AG20443 (cell line): ENCODE measurements at regions not wholly inside any gene's neighbourhood (a gene's known extent, or its start where the extent isn't known, plus 50 kb on each side); places are given as distances from the start of the nearest gene placed in this dataset.
"Not testable (repeated sequence)": the region's sequence is repeated elsewhere in the genome, so short reads cannot be mapped to it uniquely, and the experiment has no call there.

ENCODE experiments used
- DNase-seq: peaks from one replicate; pipeline ENCODE4 v3.0.0; 2012; ENCODE audit warnings: low spot score, mixed read lengths

DNA sequence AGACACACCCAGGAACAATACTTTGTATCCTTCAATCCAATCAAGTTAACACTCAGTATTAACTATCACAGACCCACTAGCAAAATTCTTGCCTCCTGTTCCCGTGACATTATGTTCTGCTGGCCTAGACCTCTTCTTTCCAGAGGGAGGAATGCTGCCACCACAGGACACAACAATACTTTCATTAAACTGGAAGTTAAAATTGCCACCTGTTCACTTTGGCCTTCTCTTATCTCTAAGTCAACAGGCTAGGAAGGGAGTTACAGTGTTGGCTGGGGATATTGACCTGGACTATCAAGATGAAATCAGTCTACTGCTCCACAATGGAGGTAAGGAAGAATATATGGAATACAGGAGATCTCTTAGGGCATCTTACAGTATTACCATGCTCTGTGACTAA lies 1000.4 kb upstream of the GBE1 start:
- no peak for DNase-seq

- DNase-seq, result no peak
These were observed 984.1 kb upstream of the GBE1 start for GRCh38 chr3:82745544-82745943.

DNA sequence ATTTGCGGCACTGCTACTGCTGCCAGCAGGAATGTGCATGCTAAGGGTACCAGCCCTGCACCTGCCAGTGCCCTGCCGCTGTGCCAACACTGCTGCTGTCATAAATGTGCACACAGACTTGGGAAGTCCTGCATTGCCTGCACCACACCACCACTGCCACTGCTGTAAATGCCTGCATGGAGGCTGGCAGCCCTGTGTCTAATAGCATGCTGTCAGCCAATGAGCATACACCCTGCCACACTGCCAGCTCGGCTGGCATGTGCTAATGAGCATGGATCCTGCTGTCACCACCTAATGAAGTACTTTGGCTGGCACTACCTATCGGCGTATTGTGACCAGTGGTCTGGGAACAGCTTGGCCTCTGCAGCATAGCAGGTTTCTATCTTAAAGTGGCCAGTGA lies 981.8 kb upstream of the GBE1 start:
- no peak for DNase-seq

GRCh38 chr3:82741346-82741745 lies 979.9 kb upstream of the GBE1 start:
- DNase-seq, result no peak

DNA sequence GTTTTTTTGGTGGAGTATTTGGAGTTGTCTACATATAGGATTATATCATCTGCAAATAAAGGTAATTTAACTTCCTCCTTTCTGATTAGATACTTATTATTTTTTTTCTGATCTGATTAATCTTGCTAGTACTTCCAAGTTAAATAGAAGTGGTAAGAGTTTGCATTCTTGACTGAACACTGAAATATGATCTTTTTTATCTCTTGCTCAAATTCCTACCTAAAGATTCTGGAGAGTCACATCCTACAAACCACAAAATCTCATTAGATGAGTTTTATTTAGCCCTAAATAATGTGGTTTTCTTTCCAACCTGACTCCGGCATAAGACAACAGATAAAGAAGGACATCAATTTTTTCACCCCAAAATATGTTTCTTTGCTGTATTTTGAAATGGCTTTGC lies 977.9 kb upstream of the GBE1 start:
- no peak for DNase-seq

DNA sequence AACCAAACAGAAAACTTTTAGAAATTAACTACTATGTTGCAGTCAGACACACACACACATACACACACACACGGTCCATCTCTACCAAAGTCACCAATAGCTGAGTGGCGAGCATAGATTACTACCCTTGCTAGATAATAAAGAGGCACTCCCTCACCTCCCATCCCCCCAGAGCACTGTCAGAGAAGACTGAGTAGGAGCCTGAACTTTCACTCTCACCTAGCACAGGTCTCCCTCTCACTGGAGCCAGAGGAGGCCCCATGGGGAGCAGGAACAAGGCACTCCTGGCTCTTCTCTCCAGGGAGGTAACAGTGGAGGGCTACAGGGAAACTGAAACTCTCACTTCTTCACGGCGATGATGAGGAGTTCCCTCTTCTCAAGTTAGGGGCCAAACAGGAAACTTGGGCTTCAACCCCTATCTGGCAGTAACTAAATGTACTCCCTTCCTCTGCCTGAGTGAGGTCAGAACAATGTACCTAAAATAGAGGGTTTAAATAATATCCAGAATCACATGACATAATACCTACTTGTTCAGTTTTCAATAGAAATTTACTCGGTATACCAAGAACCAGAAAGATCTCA lies 975.3 kb upstream of the GBE1 start:
- no peak for DNase-seq

DNA sequence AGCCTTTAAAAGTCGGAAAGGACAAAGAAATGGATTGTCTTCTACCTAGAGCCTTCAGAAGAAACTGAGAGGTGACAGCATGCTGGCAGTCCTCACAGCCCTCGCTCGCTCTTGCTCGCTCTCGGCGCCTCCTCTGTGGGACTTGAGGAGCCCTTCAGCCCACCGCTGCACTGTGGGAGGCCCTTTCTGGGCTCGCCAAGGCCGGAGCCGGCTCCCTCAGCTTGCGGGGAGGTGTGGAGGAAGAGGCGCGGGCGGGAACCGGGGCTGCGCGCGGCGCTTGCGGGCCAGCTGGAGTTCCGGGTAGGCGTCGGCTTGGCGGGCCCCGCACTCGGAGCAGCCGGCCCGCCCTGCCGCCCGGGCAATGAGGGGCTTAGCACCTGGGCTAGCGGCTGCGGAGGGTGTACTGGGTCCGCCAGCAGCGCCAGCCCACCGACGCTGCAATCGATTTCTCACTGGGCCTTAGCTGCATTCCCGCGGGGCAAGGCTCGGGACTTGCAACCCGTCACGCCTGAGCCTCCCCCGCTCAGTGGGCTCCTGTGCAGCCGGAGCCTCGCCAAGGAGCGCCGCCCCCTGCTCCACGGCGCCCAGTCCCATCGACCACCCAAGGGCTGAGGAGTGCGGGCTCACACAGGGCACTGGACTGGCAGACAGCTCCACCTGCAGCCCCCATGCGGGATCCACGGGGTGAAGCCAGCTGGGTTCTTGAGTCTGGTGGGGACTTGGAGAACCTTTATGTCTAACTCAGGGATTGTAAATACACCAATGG lies 953.8 kb upstream of the GBE1 start:
- DNase-seq, result no peak

DNA sequence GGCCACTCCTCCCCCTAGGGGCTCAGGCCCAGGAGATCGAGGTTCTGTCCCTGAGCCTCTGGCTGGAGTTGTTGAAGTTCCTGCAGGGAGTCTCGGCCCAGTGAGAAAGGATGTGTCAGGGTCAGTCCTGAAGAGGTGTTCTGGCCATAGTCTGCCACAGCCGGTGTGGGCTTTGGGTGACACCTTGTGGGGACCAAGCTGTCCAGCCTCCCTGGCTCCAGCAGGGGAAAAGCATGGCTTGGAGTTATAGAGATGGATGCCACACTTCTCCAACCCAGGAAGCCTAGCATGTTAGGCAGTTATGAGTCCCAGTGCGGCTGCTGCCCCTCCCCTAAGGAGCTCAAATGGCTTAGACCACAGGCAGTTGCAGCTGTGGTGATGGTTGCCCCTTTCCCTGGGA lies 945.6 kb upstream of the GBE1 start:
- DNase-seq, result no peak

GRCh38 chr3:82685761-82686160 lies 924.3 kb upstream of the GBE1 start:
- no peak for DNase-seq

DNA sequence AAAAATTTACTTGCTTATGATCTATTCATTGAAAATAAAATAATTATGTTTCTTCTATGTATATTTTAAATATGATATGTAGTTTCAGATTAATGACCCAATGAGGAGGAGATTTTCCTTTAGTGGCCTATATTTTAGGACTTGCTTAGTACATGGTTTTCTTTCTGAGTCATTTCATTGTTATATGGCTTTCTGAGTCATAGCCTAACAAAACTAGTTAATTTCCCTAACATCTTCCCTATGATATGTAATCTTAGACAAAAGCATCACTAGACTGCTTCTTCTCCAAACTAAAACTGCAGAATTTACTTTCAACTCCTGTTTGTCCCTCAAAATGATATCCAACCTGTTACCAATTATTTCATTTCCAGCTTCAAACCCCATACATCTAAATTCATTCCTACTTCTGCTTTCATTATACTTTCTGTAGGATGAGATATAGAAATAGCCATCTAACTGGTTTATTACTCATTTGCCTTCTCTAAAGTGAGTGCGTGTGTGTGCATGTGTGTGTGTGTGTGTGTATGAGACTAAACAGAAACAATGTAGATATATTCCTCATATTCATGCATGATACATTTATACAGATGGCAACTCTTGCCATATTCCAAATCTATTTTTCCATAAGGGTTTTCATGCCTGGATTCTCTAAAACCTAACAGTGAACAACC lies 915.0 kb upstream of the GBE1 start:
- no peak for DNase-seq

GRCh38 chr3:82672966-82673365 lies 911.5 kb upstream of the GBE1 start:
- no peak for DNase-seq

- no peak for DNase-seq
These were observed 910.0 kb upstream of the GBE1 start for GRCh38 chr3:82671466-82671865.

DNA sequence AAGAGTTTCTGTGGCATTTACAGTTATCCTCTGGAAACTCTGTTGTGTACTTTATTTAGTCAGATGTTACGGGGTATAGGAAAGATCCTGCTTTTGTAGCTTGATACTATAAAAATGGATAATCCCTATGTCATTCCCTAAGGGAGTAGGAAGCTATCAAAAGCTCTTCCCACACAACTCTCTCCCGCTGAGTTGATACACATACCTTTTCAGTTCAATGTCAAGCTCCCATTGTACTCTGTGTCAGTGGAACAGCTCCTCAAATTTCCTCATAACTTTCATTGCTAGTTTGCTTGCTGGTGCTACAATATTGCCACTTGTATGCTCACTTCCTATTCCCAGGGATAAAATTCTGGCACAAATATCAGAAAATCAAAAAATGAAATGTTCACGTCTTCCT lies 893.3 kb upstream of the GBE1 start:
- no peak for DNase-seq

DNA sequence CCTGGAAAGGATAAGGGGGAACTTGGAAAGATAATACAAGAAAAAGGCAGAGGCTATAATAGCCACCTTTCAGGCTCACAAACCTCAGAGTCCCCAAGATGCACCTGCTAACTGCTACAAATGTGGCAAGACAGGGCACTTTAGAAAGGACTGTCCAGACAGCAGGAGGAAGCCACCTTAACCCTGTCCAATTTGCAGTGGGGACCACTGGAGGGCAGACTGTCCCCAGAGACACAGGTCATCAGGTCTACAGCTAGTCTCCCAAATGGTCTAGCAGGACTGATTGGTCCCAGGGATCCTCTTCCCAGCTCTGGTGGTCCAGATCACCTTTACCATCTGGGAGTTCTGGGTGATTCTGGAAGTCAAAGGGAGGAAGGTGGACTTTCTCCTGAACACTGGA lies 882.5 kb upstream of the GBE1 start:
- no peak for DNase-seq

GRCh38 chr3:82641701-82642100 lies 880.3 kb upstream of the GBE1 start:
- no peak for DNase-seq

- no peak for DNase-seq
These were observed 878.8 kb upstream of the GBE1 start for GRCh38 chr3:82640254-82640653.

DNA sequence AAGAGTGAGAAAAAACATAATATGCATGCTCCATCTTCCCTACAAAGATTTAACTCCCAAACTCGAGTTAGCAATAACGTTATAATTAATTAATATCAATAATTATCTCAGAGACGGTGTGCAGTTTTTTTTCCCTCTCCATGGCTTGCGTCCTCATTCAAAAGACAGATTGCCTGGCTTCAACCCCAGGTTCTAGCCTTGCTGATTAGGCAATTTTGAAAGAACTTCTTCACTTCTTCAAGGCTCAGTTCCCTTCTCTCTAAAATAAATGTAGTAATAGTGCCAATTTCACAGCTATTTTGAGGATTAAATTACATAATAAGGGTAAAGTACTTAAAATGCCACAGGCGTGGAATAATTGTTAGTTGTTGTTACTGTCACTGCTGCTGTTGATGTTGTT lies 876.1 kb upstream of the GBE1 start:
- DNase-seq, result no peak

DNA sequence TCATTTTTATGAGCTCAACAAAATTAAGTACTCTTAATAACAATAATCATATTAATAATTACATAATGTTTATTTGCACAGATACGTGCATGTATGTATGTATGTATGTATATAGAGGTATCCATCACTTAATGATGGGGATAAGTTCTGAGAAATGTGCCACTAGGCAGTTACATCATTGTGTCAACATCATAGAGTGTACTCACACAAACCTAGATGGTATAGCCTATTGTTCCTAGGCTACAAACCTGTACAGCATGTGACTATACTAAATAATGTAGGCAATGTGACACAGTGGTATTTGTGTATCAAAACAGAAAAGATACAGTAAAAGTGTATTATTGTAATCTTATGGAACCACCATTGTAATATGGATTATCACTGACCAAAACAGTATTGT lies 874.7 kb upstream of the GBE1 start:
- no peak for DNase-seq

- no peak for DNase-seq
These were observed 871.9 kb upstream of the GBE1 start for GRCh38 chr3:82633319-82633718.

DNA sequence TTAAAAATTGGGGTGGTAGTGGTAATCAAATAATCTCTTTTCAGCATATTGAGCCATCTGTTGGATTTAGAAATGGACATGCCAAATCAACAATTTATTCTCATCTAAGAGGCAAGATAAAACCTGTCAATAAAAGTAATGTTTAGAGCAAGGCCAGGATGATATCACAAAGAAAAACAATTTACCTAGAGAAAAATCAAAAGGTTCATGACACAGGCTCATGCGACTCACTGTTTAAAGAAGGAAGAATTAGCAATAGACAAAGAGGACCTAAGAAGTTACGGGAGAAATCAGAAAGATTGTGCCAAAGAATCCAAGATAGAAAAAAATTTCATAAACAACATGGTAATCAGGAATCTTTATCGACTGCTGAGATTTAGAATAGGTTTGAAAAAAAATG lies 868.5 kb upstream of the GBE1 start:
- no peak for DNase-seq

GRCh38 chr3:82628385-82629014 lies 867.1 kb upstream of the GBE1 start:
- no peak for DNase-seq

GRCh38 chr3:82627733-82628132 lies 866.3 kb upstream of the GBE1 start:
- no peak for DNase-seq

DNA sequence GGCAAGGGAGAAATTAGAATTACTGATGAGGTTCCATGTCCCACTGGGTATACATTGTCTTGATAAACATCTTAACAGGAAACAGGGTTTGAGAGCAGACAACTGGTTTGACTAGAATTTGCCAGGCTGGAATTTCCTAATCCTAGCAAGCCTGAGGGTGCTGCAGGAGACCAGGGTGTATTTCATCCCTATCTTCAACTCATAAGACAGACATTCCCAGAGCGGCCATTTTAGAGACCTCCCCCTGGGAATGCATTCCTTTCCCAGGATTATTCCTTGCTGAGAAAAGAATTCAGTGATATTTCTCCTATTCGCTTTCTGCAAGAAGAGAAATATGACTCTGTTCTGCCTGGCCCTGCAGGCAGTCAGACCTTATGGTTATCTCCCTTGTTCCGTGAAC lies 859.3 kb upstream of the GBE1 start:
- DNase-seq, result not testable (repeated sequence)
